ENCODE measurements at regions not wholly inside any gene's neighbourhood (a gene's known extent, or its start where the extent isn't known, plus 50 kb on each side); places are given as distances from the start of the nearest gene placed in this dataset.

GRCh38 chr22:23000657-23001347 is 69.5 kb upstream of the GNAZ start:
- DNase-seq = no peak

DNA sequence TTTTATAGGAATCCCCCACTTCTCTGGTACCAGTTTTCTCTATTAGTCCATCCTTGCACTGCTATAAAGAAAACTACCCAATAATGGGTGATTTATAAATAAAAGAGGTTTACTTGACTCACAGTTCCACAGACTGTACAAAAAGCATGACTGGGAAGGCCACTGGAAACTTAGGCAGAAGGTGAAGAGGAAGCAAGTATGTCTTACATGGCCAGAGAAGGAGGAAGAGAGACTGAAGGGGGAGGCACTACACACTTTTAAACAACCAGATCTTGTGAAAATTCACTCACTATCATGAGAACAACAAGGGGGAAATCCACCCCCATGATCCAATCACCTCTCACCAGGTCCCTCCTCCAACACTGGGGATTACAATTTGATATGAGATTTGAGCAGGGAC is 68.9 kb upstream of the GNAZ start:
- DNase-seq = no peak

GRCh38 chr22:23002612-23003180 is 67.6 kb upstream of the GNAZ start:
- DNase-seq = no peak

GRCh38 chr22:23007823-23008222 is 62.5 kb upstream of the GNAZ start:
- DNase-seq = no peak

DNA sequence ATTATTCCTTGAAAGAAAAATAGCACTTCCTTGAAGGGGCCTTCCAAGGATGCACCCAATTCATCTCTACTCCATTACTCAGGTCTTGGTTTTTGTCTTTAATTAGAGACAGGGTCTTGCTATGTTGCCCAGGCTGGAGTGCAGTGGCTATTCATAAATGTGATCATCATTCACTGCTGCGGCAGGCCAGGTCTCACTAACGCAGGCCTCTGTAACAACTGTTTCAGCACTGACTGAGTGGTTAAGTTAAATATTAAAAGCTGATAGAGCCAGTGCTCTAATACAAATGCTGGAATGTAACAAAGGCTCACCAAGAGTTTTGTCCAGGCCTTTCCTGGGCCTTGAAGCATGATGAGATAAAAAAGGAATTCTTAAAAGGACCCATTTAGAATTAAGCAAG is 61.4 kb upstream of the GNAZ start:
- DNase-seq = no peak
